Fibroblast of lung (primary cell): ENCODE measurements at regions not wholly inside any gene's neighbourhood (a gene's known extent, or its start where the extent isn't known, plus 50 kb on each side); places are given as distances from the start of the nearest gene placed in this dataset.

Experiments used
- DNase-seq, 2 donors: peaks; one replicate each; pipeline versions ENCODE4 v3.0.0 to v3.0.0-alpha.2; 2010; ENCODE audit warnings: low read depth in 2 of 2
- H2AFZ ChIP-seq: 2 replicates; pipeline ENCODE4 v1.5.1; 2012; ENCODE audit warnings: low read length, control low read depth, inconsistent platforms
- H3K27ac ChIP-seq: 2 replicates; pipeline ENCODE4 v1.5.1; 2011; ENCODE audit warnings: low read length, control low read depth; ENCODE audit not compliant: insufficient read depth
- H3K27me3 ChIP-seq: 2 replicates; pipeline ENCODE4 v1.5.1; 2011; ENCODE audit warnings: mild to moderate bottlenecking, low read length; ENCODE audit not compliant: control insufficient read depth, insufficient read depth
- H3K36me3 ChIP-seq: 2 replicates; pipeline ENCODE4 v1.5.1; 2011; ENCODE audit warnings: low read length; ENCODE audit not compliant: control insufficient read depth, insufficient read depth
- H3K4me1 ChIP-seq: 2 replicates; pipeline ENCODE4 v1.5.1; 2011; ENCODE audit warnings: low read length; ENCODE audit not compliant: control insufficient read depth, insufficient read depth; ENCODE audit errors: extremely low read depth
- H3K4me2 ChIP-seq: 2 replicates; pipeline ENCODE4 v1.5.1; 2011; ENCODE audit warnings: low read length, control low read depth; ENCODE audit not compliant: insufficient read depth; ENCODE audit errors: extremely low read depth
- H3K4me3 ChIP-seq, 4 experiments: fragments of 200-600 bp in 1 of 4; sonication (generic) in 1 of 4; replicated peaks in 1 of 4; 2 replicates each; pipeline ENCODE4 v1.5.1; 2011 to 2016; ENCODE audit warnings: low read length in 4 of 4, low read depth in 3 of 4, mild to moderate bottlenecking in 3 of 4, control low read depth in 2 of 4, inconsistent platforms in 1 of 4, mixed read lengths in 1 of 4; ENCODE audit not compliant: insufficient read depth in 1 of 4; ENCODE audit errors: control extremely low read depth in 1 of 4
- H3K79me2 ChIP-seq: 2 replicates; pipeline ENCODE4 v1.5.1; 2012; ENCODE audit warnings: mild to moderate bottlenecking, low read length, inconsistent platforms; ENCODE audit not compliant: control insufficient read depth, insufficient read depth
- H3K9ac ChIP-seq: 2 replicates; pipeline ENCODE4 v1.5.1; 2011; ENCODE audit warnings: mild to moderate bottlenecking, low read length, control low read depth; ENCODE audit not compliant: insufficient read depth
- H3K9me3 ChIP-seq: 2 replicates; pipeline ENCODE4 v1.5.1; 2012; ENCODE audit warnings: low read depth, low read length; ENCODE audit not compliant: control insufficient read depth, insufficient read depth
- H4K20me1 ChIP-seq: 2 replicates; pipeline ENCODE4 v1.5.1; 2011; ENCODE audit warnings: low read length; ENCODE audit not compliant: control insufficient read depth, insufficient read depth; ENCODE audit errors: extremely low read depth
- EZH2 ChIP-seq: IDR thresholded peaks from 2 replicates; pipeline ENCODE4 v1.5.1; 2012; ENCODE audit warnings: low read length, control low read depth, mild to moderate bottlenecking; ENCODE audit errors: missing control alignments
- TF ChIP-seq, protein P1 (sequence below), 2 donors: IDR thresholded peaks in 1 of 2; conservative IDR thresholded peaks in 1 of 2; 1 replicate in 1 of 2; 2 replicates in 1 of 2; pipeline ENCODE4 v1.5.1; 2011 to 2012; ENCODE audit warnings: low read length in 2 of 2, control low read depth in 1 of 2, inconsistent platforms in 1 of 2, low read depth in 1 of 2, mild to moderate bottlenecking in 1 of 2

DNA sequence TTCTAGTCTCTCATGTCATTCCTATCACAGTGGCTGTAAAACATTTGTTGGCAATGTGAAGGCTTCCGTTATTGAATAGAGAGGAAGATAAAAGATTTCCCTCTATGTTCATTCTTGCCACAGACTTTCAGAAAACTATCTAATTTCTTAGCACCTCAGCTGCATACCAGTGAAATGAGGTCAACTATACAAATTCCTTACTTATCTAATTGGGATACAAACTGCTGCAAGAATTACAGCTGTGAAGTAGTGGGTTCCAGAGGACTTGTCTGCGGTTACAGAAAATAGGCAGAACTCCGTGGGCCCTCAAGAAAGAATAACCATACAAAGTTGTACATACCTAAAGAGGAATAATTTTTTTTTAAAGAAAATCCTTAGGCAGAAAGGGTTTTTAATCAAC, 175.8 kb downstream of the PPP1R2C start:
- Histone ChIP-seq H3K4me2 (no peak overlapping the region), H2AFZ (no peak overlapping the region), H3K4me1 (no peaks in the 10 kb centered on the region), H3K36me3 (no peaks in the 10 kb centered on the region), H3K4me3 (no peak overlapping the region), H3K79me2 (no peaks in the 10 kb centered on the region), H3K9me3 (no peaks in the 10 kb centered on the region), H3K9ac (no peak overlapping the region), H3K27ac (no peak overlapping the region), H3K27me3 (no peaks in the 10 kb centered on the region), H4K20me1 (no peaks in the 10 kb centered on the region)
- DNase-seq: peak in 1 of 2 donors; percentile 33
- TF ChIP-seq EZH2: no peak
- TF ChIP-seq, protein P1, sequence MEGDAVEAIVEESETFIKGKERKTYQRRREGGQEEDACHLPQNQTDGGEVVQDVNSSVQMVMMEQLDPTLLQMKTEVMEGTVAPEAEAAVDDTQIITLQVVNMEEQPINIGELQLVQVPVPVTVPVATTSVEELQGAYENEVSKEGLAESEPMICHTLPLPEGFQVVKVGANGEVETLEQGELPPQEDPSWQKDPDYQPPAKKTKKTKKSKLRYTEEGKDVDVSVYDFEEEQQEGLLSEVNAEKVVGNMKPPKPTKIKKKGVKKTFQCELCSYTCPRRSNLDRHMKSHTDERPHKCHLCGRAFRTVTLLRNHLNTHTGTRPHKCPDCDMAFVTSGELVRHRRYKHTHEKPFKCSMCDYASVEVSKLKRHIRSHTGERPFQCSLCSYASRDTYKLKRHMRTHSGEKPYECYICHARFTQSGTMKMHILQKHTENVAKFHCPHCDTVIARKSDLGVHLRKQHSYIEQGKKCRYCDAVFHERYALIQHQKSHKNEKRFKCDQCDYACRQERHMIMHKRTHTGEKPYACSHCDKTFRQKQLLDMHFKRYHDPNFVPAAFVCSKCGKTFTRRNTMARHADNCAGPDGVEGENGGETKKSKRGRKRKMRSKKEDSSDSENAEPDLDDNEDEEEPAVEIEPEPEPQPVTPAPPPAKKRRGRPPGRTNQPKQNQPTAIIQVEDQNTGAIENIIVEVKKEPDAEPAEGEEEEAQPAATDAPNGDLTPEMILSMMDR (conservative IDR thresholded peaks at IDR 0.05 in 1 of 2, IDR thresholded peaks at IDR 0.05 in 1 of 2; ENCODE audit: low read depth in 1 of 2, low read length in 2 of 2): no peak

DNA sequence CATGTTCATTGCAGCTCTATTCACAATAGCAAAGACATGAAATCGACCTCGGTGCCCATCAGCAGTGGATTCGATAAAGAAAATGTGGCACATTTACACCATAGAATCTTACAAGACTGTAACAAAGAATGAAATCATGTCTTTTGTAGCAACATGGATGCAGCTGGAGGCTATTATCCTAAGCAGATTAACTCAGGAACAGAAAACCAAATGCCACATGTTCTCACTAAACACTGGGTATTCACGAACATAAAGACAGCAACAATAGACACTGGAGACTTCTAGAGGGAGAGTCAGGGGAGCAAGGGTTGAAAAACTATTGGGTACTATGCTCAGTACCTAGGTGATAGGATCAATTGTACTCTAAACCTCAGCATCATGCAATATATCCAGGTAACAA, 180.5 kb downstream of the PPP1R2C start:
- H3K4me2 ChIP-seq: no peak overlapping the region
- H3K4me1 ChIP-seq: no peaks in the 10 kb centered on the region
- H3K36me3 ChIP-seq: no peaks in the 10 kb centered on the region
- no peak for TF ChIP-seq EZH2
- TF ChIP-seq, protein P1 (conservative IDR thresholded peaks at IDR 0.05 in 1 of 2, IDR thresholded peaks at IDR 0.05 in 1 of 2; ENCODE audit: low read depth in 1 of 2, low read length in 2 of 2): no peak
- no peak overlapping the region for H3K9ac ChIP-seq
- H4K20me1 ChIP-seq: no peaks in the 10 kb centered on the region
- H2AFZ ChIP-seq: no peak overlapping the region
- DNase-seq: no peak
- no peaks in the 10 kb centered on the region for H3K27me3 ChIP-seq
- no peaks in the 10 kb centered on the region for H3K9me3 ChIP-seq
- no peak overlapping the region for H3K27ac ChIP-seq
- no peak overlapping the region for H3K4me3 ChIP-seq
- no peaks in the 10 kb centered on the region for H3K79me2 ChIP-seq

DNA sequence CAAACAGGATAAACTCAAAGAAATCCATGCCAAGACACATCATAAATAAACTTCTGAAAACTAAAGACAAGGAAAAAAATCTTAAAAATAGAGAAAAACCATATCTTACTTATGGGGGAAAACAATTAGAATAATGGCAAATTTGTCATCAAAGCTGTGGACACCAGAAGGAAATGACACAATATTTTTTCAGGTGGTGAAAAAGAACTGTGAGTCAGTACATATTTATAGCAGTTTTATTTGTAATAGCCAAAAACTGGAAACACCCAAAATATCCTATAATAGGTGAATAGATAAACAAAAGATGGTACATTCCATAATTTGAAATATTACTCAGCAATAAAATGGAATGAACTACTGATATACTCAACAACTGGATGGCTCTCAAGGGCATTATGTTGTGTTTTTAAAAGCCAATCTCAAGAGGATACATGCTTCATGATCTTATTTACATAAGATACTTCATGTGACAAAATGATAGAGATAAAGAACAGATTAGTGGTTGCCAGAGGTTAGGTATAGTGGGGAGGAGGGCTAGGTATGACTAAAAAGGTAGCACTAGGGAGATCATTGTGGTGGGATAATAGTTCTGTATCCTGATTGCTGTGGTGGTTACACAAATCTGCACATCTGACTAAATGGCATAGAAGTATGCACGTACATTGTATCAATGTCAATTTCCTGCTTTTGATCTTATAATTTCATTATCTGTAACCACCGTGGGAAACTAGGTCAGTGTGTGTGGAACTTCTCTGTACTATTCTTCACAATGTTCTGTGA, 191.9 kb downstream of the PPP1R2C start:
- no peaks in the 10 kb centered on the region for H3K79me2 ChIP-seq
- H3K9me3 ChIP-seq: no peaks in the 10 kb centered on the region
- H2AFZ ChIP-seq: no peak overlapping the region
- no peaks in the 10 kb centered on the region for H3K27me3 ChIP-seq
- H3K4me3 ChIP-seq: no peak overlapping the region
- H3K4me2 ChIP-seq: no peak overlapping the region
- H4K20me1 ChIP-seq: no peaks in the 10 kb centered on the region
- H3K9ac ChIP-seq: no peak overlapping the region
- H3K4me1 ChIP-seq: no peaks in the 10 kb centered on the region
- no peaks in the 10 kb centered on the region for H3K36me3 ChIP-seq
- H3K27ac ChIP-seq: no peak overlapping the region
- no peak for DNase-seq
- TF ChIP-seq, protein P1 (conservative IDR thresholded peaks at IDR 0.05 in 1 of 2, IDR thresholded peaks at IDR 0.05 in 1 of 2; ENCODE audit: low read depth in 1 of 2, low read length in 2 of 2): no peak
- TF ChIP-seq EZH2: no peak
